PC-3 (cell line): ENCODE measurements at regions not wholly inside any gene's neighbourhood (a gene's known extent, or its start where the extent isn't known, plus 50 kb on each side); places are given as distances from the start of the nearest gene placed in this dataset.

Experiments used
- EZH2 ChIP-seq: fragments of 300-600 bp; sonication (generic); IDR thresholded peaks from one replicate; pipeline ENCODE4 v1.6.1; 2017; ENCODE audit warnings: antibody characterized with exemption, mild to moderate bottlenecking, low read length; ENCODE audit not compliant: unreplicated experiment
- EZH2phosphoT487 ChIP-seq: fragments of 300-600 bp; sonication (generic); IDR thresholded peaks from 2 replicates; pipeline ENCODE4 v1.6.1; 2018; ENCODE audit warnings: mild to moderate bottlenecking, antibody characterized with exemption, low read length, borderline replicate concordance
- TF ChIP-seq, protein P1 (sequence below): fragments of 300-600 bp; sonication (generic); conservative IDR thresholded peaks from 2 replicates; pipeline ENCODE4 v1.5.1; 2017; ENCODE audit warnings: antibody characterized with exemption, low read depth, mild to moderate bottlenecking, low read length

DNA sequence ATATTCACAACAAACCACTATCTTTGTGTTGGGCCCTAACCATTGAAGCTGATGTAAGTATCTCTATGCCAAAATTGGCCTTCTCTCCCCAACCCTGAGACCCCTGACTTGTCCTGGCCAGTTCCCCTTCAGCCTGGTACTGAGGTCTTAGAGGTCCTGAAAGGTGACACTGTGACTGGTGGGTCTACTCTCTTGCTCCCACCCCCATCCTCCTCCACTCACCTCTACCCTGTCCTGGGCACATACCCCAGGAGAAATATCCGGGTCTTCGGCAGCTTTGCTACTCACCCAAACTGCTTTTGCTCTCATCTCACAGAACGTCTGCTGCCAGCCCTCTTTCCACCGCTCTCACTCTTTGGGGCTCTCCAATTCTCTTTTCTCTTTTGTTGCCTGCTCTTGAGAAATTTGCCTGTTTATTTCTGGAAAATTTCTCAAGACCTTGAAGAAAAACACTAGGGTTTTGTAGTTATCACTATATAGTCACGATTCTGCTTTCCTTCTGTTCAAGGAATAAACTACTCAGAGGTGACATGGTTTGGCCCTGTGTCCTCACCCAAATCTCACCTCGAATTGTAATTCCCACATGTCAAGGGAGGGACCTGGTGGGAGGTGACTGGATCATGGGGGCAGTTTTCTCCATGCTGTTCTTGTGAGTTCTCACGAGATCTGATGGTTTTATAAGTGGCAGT, 133.8 kb upstream of the PKDCC start:
- TF ChIP-seq EZH2phosphoT487 (no peak), EZH2 (no peak)
- TF ChIP-seq, protein P1, sequence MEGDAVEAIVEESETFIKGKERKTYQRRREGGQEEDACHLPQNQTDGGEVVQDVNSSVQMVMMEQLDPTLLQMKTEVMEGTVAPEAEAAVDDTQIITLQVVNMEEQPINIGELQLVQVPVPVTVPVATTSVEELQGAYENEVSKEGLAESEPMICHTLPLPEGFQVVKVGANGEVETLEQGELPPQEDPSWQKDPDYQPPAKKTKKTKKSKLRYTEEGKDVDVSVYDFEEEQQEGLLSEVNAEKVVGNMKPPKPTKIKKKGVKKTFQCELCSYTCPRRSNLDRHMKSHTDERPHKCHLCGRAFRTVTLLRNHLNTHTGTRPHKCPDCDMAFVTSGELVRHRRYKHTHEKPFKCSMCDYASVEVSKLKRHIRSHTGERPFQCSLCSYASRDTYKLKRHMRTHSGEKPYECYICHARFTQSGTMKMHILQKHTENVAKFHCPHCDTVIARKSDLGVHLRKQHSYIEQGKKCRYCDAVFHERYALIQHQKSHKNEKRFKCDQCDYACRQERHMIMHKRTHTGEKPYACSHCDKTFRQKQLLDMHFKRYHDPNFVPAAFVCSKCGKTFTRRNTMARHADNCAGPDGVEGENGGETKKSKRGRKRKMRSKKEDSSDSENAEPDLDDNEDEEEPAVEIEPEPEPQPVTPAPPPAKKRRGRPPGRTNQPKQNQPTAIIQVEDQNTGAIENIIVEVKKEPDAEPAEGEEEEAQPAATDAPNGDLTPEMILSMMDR: no peak
